Upper lobe of left lung (tissue), 6 donors: ENCODE measurements at regions not wholly inside any gene's neighbourhood (a gene's known extent, or its start where the extent isn't known, plus 50 kb on each side); places are given as distances from the start of the nearest gene placed in this dataset.

Source experiments
- ATAC-seq, 2 donors: fragments of 200-7000 bp; cut with Tn5 transposase; one replicate each; pipeline ENCODE4 v1.9.1; 2022; ENCODE audit warnings: mild to moderate bottlenecking in 2 of 2, moderate library complexity in 2 of 2; ENCODE audit not compliant: low FRiP score in 2 of 2
- DNase-seq, 2 donors: peaks; one replicate each; pipeline ENCODE4 v3.0.0-alpha.2; 2019 to 2020
- H3K27ac ChIP-seq, 4 donors: fragments of 200-600 bp; sonication (generic); one replicate each; pipeline ENCODE4 v1.5.1; 2016 to 2019
- H3K27me3 ChIP-seq, 4 donors: fragments of 200-600 bp; sonication (generic); one replicate each; pipeline ENCODE4 v1.5.1; 2017 to 2019
- H3K36me3 ChIP-seq, 4 donors: fragments of 200-600 bp; sonication (generic); one replicate each; pipeline ENCODE4 v1.5.1; 2016 to 2019
- H3K4me1 ChIP-seq, 4 donors: fragments of 200-600 bp; sonication (generic); one replicate each; pipeline ENCODE4 v1.5.1; 2018 to 2019
- H3K4me3 ChIP-seq, 4 donors: fragments of 200-600 bp; sonication (generic); one replicate each; pipeline ENCODE4 v1.5.1; 2017 to 2019; ENCODE audit warnings: mild to moderate bottlenecking in 2 of 4, moderate library complexity in 1 of 4
- H3K9me3 ChIP-seq, 4 donors: fragments of 200-600 bp; sonication (generic); one replicate each; pipeline ENCODE4 v1.5.1; 2018 to 2019
- CTCF ChIP-seq, 6 experiments: fragments of 450-650 bp in 4 of 6; fragments of 200-600 bp in 2 of 6; sonication (generic) in 2 of 6; IDR thresholded peaks; one replicate each; pipeline ENCODE4 v1.5.1; 2016 to 2019; ENCODE audit warnings: antibody characterized with exemption in 6 of 6
- EP300 ChIP-seq, 4 donors: sonication (generic); formaldehyde crosslinking; IDR thresholded peaks; one replicate each; pipeline ENCODE4 v1.5.1; 2017; ENCODE audit warnings: antibody characterized with exemption in 4 of 4, control low read depth in 2 of 4
- POLR2A ChIP-seq, 4 donors: fragments of 450-650 bp; IDR thresholded peaks; one replicate each; pipeline ENCODE4 v1.5.1; 2016 to 2017; ENCODE audit warnings: antibody characterized with exemption in 4 of 4, mild to moderate bottlenecking in 2 of 4
- POLR2AphosphoS5 ChIP-seq, 2 donors: sonication (generic); formaldehyde crosslinking; IDR thresholded peaks; one replicate each; pipeline ENCODE4 v1.5.1; 2017; ENCODE audit warnings: antibody characterized with exemption in 2 of 2
- WGBS, 2 donors: methylation state at CpG; one replicate each; pipeline ENCODE4 v1.1.5; 2017 to 2018; 5-methylcytosine and 5-hydroxymethylcytosine counted together
- donor health status: DM: no; HTN: no; CAD: no; lungs with moderate emphysema.
- donor health status: DM: no; HTN: yes; CAD: no; lungs with severe emphysema.

GRCh38 chr13:94959626-94960025, 247.3 kb upstream of the SOX21 start:
- Histone ChIP-seq H3K4me3 (no peak overlapping the region), H3K27me3 (no peaks in the 10 kb centered on the region), H3K4me1 (no peaks in the 10 kb centered on the region), H3K9me3 (no peaks in the 10 kb centered on the region), H3K36me3 (no peaks in the 10 kb centered on the region), H3K27ac (no peak overlapping the region)
- no peak for TF ChIP-seq POLR2A (IDR thresholded peaks at IDR 0.05)
- no peak for TF ChIP-seq POLR2AphosphoS5 (IDR thresholded peaks at IDR 0.05)
- TF ChIP-seq CTCF (IDR thresholded peaks at IDR 0.05): no peak
- no peak for TF ChIP-seq EP300 (IDR thresholded peaks at IDR 0.05)
- DNase-seq: no peak
- WGBS, 2 donors: 89 to 94% methylated on average over 4 of the region's 4 CpGs
- no peak for ATAC-seq

- H3K36me3 ChIP-seq: no peaks in the 10 kb centered on the region
- no peak overlapping the region for H3K27ac ChIP-seq
- H3K27me3 ChIP-seq: no peaks in the 10 kb centered on the region
- no peak overlapping the region for H3K4me3 ChIP-seq
- TF ChIP-seq POLR2AphosphoS5 (IDR thresholded peaks at IDR 0.05): no peak
- no peak for TF ChIP-seq POLR2A (IDR thresholded peaks at IDR 0.05)
- no peak for TF ChIP-seq CTCF (IDR thresholded peaks at IDR 0.05)
- TF ChIP-seq EP300 (IDR thresholded peaks at IDR 0.05): no peak
- WGBS, 2 donors: 80 to 82% methylated on average over 4 to 5 of the region's 5 CpGs
- H3K4me1 ChIP-seq: no peaks in the 10 kb centered on the region
- DNase-seq (no peak), ATAC-seq (no peak)
- H3K9me3 ChIP-seq: no peaks in the 10 kb centered on the region
Observed at GRCh38 chr13:94956417-94957110, 244.2 kb upstream of the SOX21 start.

DNA sequence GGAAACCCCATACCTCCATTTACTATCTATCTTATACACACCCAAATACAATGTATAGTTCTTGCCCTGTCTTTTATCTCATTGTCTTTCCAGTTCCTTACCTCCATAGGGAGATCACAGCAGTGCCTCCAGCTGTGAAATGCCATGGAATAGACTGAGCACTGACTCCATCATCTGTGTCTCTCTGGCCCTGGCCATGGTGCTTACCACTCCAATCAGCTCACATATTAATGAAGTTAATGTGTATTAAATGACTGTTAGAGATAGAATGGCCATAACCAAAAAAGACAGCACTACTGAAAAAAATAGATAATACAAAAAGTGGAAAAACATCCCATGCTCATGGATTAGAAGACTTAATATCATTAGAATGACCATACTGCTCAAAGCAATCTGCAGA, 240.4 kb upstream of the SOX21 start:
- no peaks in the 10 kb centered on the region for H3K27me3 ChIP-seq
- H3K4me3 ChIP-seq: no peak overlapping the region
- no peak overlapping the region for H3K27ac ChIP-seq
- TF ChIP-seq POLR2A (IDR thresholded peaks at IDR 0.05) (no peak), EP300 (IDR thresholded peaks at IDR 0.05) (no peak), POLR2AphosphoS5 (IDR thresholded peaks at IDR 0.05) (no peak), CTCF (IDR thresholded peaks at IDR 0.05) (no peak)
- ATAC-seq (no peak), DNase-seq (no peak)
- H3K9me3 ChIP-seq: no peaks in the 10 kb centered on the region
- no peaks in the 10 kb centered on the region for H3K36me3 ChIP-seq
- no peaks in the 10 kb centered on the region for H3K4me1 ChIP-seq

DNA sequence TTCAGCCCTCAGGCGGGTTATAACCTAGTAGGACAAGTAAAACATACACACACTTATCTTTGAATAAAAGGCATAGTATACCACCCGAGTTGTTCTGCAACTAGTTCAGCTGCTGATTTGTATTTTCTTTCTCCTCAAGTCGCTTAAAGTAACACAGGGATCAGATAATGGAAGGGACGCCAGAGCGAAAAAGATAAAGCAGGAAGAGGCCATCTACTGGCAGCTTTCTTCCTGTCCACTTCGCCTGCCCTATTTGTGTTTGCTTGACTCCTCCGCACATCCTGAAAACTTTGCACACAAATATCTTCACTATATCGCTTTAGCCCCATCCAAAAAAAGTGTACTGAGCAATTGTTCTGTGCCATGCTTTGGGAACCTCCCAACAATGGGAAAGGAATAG, 238.0 kb upstream of the SOX21 start:
- no peak for TF ChIP-seq EP300 (IDR thresholded peaks at IDR 0.05)
- peak in 1 of 6 experiments; percentile 26 for TF ChIP-seq CTCF (IDR thresholded peaks at IDR 0.05)
- no peaks in the 10 kb centered on the region for H3K27me3 ChIP-seq
- no peaks in the 10 kb centered on the region for H3K4me1 ChIP-seq
- H3K27ac ChIP-seq: no peak overlapping the region
- no peak for ATAC-seq
- no peak overlapping the region for H3K4me3 ChIP-seq
- 49 to 57% methylated on average over 8 of the region's 8 CpGs for WGBS, 2 donors
- no peak for DNase-seq
- no peaks in the 10 kb centered on the region for H3K36me3 ChIP-seq
- H3K9me3 ChIP-seq: no peaks in the 10 kb centered on the region

DNA sequence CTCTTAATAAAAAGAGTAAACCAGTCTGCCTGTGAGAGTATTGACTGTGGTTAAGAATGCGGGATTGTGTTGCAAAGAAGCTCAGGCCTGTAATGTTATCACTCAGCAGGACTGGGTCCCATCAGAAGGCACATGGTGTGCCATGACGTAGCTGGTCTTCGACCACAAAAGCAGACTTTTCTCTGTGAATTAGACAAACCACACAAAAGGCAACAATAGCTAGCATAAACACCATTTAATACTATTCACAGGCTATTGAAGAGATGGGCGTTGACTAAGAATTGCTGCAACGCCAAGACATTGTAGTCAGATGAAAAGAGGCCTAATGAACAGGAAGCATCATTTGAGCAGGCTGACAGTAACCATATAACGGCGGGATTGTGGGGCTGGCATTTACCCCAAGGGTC, 235.6 kb upstream of the SOX21 start:
- Histone ChIP-seq H3K36me3 (no peaks in the 10 kb centered on the region), H3K4me1 (no peaks in the 10 kb centered on the region), H3K27me3 (no peaks in the 10 kb centered on the region), H3K4me3 (no peak overlapping the region), H3K27ac (no peak overlapping the region), H3K9me3 (no peaks in the 10 kb centered on the region)
- ATAC-seq (no peak), DNase-seq (no peak)
- 64 to 66% methylated on average over 7 of the region's 7 CpGs for WGBS, 2 donors
- no peak for TF ChIP-seq POLR2A (IDR thresholded peaks at IDR 0.05)
- no peak for TF ChIP-seq CTCF (IDR thresholded peaks at IDR 0.05)
- TF ChIP-seq POLR2AphosphoS5 (IDR thresholded peaks at IDR 0.05): no peak
- TF ChIP-seq EP300 (IDR thresholded peaks at IDR 0.05): no peak
